NOMO-1 treated with dmso at 0.1 percent for 144 hours (cell line): ENCODE measurements at regions not wholly inside any gene's neighbourhood (a gene's known extent, or its start where the extent isn't known, plus 50 kb on each side); places are given as distances from the start of the nearest gene placed in this dataset.

ENCODE experiments used
- DNase-seq: peaks from one replicate; lab custom pipeline; 2025; ENCODE audit not compliant: unreplicated experiment; lab: John Stamatoyannopoulos, UW

DNA sequence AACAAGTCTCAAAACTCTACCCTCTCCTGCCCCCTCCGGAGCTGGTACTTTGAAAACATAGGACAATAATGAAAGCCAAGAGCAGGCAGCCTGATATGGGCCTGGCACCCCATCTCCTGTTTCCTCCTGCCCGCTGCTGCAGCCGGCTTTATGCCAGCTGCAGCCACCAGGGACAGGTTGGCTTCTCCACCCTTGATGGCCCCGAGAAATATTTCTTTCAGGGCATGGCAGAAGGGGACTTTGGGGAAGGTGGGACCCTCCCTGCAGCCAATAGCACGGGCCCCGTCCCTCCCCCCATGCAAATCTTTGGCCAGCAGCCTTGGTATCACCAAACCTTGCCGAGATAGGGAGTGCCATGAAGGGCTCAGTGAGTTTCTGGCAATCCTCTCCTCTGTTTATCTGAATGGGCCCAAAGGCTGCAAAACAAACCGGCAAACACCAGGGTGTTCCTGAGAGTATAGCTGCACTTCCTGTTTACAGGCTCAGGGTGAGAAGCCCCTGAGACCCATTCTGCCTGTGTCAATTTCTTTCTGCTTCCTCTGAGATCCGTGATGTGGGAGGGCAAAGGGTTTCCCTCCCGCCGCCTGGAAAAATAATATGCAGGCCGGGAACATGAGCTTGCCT is 73.4 kb upstream of the BOD1 start:
- no peak for DNase-seq

DNA sequence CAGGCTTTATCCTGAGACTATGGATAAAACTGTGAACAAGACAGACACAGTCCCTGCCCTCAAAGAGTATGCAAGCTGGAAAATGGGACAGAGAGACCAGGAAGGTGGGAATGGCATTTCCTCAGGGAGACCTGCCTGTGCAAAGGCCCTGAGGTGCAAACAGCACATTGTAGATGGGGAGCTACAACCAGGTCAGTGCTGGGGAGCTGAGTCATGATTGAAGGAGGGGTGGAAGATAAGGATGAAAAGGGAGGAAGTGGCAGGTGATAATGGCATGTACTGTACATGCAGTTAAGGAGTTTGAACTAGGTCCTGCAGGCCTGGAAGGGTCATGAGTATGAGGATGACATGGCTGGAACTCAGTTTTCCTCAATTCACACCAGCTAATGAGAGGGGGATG is 75.5 kb upstream of the BOD1 start:
- DNase-seq = no peak

DNA sequence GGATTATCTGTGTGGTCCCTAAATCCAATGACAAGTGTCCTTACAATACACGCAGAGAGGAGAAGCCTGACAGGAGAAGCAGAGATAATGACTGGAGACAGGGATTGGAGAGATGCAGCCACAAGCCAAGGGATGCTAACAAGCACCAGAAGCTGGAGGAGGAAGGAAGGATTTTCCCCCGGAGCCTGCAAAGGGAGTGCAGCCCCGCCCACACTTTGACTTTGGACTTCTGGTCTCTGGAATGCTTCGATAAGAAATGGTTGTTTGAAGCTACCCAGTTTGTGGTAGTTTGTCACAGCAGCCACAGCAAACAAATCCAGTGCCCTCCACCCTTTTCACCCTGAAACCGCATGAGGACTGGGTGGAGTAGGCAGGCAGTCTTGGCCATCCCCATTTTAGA is 77.2 kb upstream of the BOD1 start:
- no peak for DNase-seq

DNA sequence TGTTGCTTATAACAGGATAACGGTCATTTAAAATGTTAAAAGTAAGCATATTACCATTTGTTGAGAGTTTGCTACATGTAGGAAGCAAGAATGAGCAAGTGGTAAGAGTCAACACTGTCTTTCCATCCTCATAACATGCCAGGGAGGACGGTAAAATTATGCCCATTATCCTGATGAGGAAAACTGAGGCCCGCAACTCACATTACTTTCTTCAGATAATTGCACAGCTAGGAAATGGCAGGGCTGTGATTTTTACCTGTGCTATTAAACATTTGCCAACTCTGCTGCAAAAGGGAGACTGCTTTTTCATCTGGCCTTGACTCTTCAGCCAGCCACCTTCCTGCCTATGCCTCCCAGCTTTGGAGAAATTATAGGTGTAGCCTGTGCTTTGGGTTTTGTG is 79.8 kb upstream of the BOD1 start:
- DNase-seq = no peak

DNA sequence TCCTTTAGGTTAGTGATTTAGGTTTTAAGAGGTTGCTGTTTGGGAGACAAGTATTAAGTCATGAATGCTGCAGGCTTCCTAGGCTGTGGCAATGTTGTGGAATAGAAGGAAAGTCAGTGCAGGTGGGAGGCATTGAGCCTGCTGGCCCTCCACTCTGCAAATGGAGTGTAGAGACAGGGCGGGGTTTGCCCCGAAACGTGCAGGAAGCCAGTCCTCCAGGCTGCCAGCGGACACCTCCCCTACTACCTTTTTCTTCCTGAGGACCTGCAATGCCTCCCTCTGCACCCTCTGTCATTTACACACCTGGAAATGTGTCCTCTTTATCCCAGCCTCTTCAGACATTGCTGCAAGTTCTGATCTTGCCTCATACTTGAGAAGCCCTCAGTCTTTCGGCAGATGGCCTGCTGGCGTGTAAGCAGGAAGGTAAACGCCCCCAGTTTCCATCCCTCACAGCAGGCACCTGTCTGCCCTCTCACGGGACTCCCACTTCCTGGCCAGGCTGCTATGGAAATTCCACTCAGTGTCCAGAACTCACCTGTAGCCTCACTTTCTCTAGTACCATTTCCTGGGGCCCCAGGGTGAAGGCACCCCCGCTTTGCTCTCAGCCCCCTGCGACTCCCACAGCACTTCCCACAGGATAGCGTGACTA is 81.6 kb upstream of the BOD1 start:
- DNase-seq = no peak

DNA sequence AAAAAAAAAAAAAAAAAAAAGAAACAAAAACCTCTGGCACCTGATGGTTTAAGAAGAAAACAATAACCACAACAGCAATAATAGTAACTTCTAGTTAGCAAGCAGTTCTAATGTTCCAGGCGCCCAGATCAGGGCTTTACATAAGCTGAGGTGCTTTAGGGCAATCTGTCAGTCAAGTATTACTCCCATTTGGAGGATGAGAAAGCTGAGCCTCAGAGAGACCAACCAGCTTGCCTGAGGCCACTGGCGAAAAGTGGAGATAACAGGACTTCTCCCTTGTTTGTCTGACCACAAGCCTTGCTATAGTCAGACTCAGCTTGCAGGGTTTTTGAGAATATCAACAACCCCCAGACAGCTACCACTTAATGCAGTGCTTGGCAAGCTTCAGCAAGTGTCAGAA is 83.5 kb upstream of the BOD1 start:
- no peak for DNase-seq

DNA sequence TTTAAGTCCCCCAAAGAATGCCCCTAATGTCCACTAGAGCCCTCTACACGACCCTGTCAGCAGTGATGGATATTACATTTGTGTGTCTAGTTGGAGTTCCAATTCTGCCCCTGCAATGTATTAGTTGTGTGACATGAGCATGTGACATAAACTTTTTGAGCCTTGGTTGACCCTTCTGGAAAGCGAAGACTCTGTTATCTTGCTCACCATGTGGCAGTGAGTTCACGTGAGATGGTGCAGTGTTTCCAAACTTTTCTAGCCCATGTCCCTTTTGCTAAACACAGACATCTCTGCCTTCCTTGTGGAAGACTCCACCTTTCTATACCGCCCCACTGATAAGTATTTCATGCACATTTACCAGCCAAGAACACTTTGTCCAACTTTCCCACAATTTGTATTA is 87.0 kb upstream of the BOD1 start:
- DNase-seq = no peak

DNA sequence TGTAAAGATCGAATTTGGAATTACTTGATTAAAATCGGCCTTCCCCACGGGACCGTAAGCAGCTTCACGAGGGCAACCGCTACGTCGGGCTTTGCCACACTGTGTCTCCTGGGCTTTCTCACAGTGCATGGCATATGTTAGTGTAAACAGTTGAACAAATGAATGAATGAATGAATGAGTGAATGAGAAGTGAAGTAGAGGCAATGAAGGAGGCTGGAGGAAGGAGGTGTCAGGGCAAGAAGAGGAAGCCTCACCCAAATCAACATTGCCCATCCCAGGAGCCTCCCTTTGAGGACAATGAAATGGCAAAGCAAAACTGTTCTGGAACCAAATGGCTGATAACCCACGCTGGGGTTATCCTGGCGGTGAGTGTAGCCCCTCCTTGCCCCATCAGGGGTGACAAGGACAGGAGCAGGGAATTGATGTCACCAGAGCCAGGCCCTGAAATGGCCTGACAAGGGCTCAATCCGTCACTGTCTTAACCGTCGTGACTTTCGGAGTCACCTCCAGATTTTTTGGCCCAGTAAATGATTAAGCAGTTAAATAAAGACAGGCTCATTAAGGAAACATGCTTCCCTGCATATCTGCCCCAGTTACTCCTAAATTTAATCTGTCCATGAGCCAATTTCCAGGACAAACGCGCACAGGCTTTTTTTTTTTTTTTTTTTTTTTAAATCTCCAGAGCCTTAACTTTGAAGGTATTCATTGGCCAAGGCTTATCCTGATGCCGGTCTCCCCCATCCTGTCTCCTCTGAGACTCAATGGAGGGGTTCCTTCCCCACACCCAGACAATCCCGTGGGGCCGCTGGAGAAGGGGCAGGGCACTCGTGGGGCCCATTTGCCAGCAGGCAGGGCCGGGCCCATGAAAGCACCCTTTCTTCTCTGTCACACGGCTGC is 88.4 kb upstream of the BOD1 start:
- DNase-seq = no peak

DNA sequence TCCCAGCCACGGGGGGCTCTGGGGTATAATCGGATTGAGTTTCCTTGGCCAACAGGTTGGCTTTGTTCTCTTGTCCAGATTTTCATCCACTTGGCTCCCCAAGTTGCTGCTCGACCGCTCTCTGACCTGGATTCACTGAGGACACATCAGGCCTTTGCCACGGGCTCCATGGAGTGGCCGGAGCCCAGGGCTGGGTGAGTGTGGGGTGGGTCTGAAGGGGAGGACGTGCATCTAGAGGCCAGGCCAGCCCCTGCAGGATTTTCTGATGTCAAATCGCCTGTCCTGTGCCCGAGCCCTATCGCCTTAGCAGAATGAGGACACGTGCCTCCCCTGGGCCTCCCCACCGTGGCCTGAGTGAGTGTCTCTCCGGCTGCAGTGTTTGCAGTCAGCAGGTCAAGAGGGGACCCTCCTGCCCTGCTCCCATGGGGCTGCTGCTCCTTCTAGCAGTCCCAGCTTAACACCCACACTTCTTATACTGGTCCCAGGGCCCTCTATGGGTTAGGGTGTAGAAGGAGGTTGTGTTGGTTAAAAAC is 89.1 kb upstream of the BOD1 start:
- DNase-seq = no peak

DNA sequence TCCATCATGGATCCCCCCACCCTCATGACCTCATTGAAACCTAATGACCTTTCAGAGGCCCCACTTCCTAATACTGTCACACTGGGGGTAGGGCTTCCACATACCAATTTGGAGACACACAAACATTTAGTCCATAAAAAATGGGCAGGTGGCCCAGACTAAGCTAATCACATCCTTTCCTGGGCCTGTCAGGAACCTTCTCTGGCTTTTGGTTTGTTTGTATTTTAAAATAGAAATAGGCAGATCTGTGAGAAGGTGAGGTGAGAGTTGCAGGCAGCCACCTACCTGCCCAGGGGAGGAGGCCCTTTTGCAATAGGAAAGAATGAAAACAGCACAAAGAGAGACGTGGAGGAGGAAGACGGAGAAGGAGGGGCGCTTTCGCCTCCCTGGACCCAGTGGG is 90.2 kb upstream of the BOD1 start:
- DNase-seq = no peak

DNA sequence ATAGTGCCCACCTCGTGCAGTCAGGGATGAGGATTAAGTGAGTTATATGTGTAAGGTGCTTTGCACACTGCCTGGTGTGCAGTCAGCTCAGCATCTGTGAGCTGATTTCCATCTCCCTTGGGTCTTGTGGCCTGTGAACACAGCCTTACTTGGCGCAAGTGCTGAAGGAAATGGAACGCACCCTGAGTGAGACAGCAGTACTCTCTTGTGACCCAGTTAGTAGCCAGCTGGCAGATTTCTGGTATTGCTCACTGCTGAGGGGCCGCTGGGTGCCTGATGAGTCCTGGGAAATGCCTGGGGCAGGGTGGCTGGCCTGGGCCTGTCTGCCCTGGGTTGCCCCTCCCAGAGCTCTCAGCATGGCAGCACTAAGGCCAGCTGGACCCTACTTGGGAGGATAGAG is 90.9 kb upstream of the BOD1 start:
- no peak for DNase-seq

DNA sequence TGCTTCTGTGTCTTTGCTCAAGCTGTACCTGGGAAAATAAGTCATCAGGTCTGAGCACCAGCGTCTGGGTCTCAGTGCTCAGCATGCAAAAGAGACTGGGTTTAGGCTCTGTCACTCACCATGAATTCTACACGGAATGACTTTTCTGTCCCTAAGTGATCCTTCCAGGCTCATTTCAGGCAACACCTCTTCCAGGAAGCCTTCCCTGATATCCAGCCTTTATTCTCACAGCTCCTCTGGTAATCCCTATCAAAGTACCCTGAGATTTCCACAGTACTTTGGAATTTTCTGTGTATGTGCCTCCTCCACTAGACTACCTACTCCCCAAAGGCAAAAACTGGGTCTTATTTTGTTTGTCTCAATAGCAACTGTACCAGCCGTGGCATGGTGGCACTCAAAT is 92.7 kb upstream of the BOD1 start:
- DNase-seq = no peak

DNA sequence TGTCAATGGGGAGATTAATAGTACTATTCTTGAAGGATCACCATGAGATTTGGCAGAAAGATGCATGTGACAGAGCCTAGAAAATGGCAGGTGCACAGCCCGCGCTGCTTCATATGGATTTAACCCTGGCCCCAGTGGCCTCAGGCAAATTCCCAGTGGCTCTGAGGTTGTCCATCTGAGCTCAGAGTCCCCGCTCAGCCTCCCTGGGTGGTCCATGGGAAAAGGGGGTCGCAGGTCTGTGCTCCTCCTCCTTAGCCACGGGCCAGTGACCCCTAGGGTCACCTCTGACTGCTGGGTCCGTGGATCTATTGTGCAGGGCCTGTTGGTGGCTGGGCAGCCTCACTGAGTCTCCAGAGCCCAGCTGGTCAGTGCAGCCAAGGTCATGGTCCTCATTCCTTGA is 93.3 kb upstream of the BOD1 start:
- no peak for DNase-seq

DNA sequence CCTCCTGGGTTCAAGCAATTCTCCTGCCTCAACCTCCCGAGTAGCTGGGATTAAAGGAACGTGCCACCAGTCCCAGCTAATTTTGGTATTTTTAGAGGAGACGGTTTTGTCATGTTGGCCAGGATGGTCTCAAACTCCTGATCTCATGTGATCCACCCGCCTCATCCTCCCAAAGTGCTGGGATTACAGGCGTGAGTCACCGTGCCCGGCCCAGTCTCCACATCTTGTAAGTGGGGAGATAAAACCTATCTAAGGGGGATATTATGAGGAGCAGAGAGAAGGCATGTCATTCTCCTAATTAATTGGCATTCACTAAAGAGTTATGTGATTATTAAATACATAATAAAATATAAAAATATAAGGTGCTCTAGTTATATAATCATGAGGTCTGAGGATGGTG is 94.1 kb upstream of the BOD1 start:
- no peak for DNase-seq

DNA sequence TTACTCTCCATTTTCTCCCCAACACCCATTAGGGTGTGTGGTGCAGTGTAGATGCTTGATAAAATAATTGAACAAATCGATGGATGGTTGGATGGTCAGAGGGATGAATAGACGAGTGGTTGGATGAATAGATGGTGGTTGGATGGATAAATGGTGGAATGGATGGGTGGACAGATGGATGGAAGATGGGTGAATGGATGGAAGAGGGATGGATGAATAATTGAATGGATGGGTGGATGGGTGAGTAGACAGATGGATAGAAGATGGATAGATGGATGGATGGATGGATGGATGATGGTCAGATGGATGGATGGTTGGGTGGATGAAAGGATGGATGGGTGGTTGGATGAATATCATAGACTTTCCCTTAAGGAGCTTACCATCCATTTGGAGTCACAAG is 95.0 kb upstream of the BOD1 start:
- no peak for DNase-seq

DNA sequence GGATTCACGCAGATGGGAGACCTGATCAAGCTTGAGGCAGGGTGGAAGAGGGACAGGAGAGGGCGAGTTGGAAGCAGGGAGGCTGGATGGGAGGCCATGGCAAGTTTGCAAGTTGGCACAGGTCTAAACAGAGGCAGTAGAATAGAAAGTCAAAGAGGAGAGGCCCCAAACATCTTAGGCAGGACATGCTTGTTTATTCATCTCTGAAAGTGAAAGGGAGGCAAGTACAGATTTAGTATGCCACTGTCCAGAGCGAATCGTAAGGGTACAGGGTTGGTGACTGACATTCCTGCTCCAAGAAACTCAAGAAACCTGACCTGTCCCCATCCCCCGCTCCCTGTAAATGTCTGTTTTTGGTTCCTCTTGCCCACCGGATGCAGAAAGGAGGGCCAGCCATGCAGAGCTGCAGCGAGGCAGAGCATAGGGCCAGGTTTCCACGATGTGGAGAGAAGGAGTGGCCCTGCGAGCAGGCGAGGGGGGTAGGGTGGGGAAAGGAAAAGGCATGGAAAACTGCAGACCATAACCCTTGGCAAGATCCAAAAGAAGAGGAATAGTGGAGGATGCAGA is 96.2 kb upstream of the BOD1 start:
- DNase-seq = no peak

DNA sequence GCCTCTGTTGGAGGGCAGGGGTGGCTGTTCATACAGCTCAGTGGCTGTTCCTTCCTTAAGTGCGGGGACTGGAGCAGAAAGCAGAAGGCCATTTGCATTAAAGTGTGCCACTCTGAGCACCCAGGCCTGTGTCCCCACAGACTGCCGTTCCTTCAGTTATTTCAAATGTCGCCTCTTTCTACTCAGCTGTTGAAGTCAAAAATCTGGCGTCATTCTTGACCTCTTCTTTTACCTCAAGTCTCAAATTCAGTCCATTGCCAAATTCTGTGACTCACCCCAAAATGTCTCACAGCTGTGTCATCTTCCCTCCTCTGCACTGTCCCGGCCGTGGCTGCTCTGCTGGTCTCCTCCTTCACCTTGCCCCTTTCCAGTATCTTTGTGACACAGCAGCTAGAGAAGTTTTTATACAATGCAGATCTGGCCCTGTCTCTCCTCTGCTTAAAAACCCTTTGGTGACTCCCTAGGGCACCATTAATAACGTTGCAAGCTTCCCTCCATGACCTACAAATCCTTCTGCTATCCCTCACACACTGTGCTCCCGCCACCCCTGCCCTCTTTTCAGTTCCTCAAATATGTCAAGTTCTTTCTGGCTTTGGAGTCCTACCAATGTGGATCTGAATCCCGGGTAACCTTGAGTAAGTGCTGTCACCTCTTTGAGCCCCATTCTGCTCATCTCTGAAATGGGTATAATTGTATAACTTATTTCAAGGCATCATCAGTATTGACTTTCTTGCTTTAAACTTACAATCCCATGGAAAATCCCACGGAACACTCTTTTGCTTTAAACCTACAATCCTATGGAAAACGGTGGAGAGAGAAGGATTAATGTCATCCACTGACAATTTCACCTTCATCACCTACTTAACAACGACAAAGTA is 98.3 kb upstream of the BOD1 start:
- peak; percentile 45 for DNase-seq

DNA sequence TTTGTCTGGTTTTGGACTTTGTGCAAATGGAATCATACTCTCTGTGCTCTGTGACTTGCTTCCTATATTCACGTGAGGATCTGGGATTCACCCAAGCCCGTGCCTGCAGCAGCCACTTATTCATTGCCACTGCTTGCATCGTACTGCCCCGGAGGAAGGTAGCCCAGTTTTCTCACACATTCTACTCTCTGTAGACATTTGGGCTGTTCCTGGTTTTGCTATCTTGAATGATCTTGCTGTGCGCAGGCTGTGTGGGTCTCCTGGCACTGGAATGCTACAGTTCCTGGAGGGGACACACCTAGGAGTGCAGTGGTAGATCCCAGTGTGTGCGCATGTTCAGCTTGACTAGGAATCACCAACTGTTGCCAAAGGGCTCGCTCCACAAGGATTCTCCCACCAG is 99.2 kb upstream of the BOD1 start:
- DNase-seq = no peak

DNA sequence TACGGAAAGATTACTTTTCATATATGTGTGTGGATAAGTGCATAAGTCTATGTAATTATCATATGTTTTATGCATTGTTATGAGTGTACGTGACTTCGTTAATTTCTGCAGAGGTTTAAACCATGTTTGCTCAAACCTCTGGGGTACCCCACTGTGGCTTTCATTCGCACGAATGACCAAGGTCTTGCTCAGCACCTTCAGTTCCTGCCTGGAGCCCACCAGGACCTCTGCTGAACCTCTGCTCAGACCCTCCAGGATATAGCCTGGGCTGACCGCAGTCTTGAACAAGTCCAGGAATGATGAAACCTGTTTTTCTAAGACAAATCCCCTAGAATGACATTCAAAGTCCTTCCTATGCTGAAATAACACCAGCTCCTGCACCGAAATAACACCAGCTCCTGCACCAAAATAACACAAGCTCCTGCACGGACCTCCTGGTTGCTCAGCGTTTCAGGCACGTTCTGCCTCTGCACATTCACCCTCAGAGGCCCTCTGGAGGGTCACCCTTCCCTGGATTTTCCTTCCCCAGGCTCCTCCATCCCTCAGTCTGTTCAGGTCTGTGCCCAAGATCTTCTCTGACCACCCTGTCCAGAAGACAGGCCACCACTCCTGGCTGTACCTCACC is 99.7 kb upstream of the BOD1 start:
- DNase-seq = no peak

DNA sequence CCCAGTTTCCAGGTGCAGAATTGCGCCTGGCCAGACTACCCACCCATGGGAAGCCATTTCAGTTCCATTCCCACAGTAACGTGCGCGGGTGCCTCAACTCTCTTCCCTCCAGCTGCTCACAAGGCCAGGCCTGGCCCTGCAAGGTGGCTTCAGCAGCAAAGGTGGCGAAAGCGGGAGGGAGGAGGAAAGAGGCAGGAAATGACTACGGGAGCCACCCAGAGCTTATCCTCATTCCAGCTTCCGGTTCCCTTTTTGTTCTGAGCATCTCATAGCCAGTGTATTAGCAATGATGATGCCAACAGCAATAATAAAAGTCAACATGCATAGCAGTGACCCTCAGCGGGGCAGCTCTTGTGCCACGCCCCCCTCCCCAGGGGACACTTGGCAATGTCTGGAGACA is 101.5 kb upstream of the BOD1 start:
- DNase-seq = no peak
